ENCODE measurements at regions not wholly inside any gene's neighbourhood (a gene's known extent, or its start where the extent isn't known, plus 50 kb on each side); places are given as distances from the start of the nearest gene placed in this dataset.

DNA sequence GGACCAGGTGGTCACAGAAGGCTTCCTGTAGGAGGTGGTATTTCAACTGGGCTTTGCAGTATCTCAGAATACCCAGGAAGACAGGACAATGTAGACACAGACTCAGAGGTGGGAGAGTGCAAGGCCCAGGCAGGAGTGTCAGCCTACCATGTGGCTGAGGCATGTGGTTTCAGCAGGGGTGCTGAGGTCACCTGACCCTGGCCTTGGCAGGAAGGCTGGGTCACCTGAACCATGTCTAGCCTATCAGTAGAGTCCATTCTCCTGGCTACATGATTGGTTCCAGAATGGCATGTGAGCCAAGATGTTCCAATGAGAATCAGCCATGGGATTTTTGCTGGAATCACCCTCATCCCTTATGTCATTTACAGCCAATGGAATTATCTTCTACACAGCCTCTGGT is 169.4 kb downstream of the ACTL8 start:
- TF ChIP-seq, protein P1, sequence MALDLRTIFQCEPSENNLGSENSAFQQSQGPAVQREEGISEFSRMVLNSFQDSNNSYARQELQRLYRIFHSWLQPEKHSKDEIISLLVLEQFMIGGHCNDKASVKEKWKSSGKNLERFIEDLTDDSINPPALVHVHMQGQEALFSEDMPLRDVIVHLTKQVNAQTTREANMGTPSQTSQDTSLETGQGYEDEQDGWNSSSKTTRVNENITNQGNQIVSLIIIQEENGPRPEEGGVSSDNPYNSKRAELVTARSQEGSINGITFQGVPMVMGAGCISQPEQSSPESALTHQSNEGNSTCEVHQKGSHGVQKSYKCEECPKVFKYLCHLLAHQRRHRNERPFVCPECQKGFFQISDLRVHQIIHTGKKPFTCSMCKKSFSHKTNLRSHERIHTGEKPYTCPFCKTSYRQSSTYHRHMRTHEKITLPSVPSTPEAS (tag by site-specific recombination; IDR thresholded peaks at IDR 0.05), result no peak
- TF ChIP-seq GLI4 (tag by site-specific recombination; IDR thresholded peaks at IDR 0.05), result no peak
